ENCODE measurements at regions not wholly inside any gene's neighbourhood (a gene's known extent, or its start where the extent isn't known, plus 50 kb on each side); places are given as distances from the start of the nearest gene placed in this dataset.

GRCh38 chr14:101174980-101175606 lies 271.6 kb upstream of the RTL1 start:
- Mint-ChIP-seq H3K36me3 (no peaks in the 10 kb centered on the region), H3K9me3 (no peaks in the 10 kb centered on the region), H3K4me3 (no peak overlapping the region), H3K4me1 (no peaks in the 10 kb centered on the region), H3K27ac (no peak overlapping the region)
- ATAC-seq (no peak), DNase-seq (ENCODE audit: low spot score in 2 of 2) (no peak)

DNA sequence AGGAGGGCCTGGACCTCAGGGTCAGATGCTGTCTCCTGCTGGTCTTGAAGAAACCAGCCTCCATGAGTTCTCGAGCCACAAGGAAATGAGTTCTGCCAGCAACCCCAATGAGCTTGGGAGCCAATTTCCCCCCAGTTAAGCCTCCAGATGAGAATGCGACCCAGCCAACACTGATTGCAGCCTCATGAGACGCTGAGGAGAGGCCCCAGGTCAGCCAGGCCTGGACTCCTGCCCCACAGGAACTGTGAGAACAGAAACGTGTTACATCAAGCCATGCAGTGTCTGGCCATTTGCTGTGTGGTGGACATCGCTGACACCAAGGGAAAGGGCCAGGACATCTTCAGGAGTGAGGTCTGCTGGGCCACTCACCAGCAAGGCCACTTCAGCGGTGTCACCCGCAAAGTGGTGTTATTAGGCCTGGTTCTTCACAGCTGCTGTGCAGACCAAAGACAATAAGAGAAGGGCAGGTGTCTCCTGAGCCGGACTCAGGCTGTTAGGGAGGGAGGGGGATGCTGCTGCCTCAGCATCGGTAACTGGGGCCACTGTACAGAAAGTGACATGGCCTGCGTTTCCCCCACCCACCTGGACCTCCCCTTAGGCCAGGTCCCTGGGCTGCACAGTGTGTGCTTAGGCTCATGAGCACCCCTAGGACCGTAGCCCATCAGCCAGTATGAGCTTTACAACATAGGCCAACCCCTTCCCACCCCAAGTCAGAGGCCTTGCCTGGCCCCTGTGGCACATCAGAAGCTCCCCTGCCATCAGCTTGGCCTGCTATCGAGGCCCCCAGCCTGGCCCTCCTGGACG lies 272.4 kb upstream of the RTL1 start:
- no peaks in the 10 kb centered on the region for H3K9me3 Mint-ChIP-seq
- no peaks in the 10 kb centered on the region for H3K36me3 Mint-ChIP-seq
- H3K4me1 Mint-ChIP-seq, result no peaks in the 10 kb centered on the region
- H3K4me3 Mint-ChIP-seq, result no peak overlapping the region
- no peak overlapping the region for H3K27ac Mint-ChIP-seq
- DNase-seq (ENCODE audit: low spot score in 2 of 2) (no peak), ATAC-seq (no peak)

DNA sequence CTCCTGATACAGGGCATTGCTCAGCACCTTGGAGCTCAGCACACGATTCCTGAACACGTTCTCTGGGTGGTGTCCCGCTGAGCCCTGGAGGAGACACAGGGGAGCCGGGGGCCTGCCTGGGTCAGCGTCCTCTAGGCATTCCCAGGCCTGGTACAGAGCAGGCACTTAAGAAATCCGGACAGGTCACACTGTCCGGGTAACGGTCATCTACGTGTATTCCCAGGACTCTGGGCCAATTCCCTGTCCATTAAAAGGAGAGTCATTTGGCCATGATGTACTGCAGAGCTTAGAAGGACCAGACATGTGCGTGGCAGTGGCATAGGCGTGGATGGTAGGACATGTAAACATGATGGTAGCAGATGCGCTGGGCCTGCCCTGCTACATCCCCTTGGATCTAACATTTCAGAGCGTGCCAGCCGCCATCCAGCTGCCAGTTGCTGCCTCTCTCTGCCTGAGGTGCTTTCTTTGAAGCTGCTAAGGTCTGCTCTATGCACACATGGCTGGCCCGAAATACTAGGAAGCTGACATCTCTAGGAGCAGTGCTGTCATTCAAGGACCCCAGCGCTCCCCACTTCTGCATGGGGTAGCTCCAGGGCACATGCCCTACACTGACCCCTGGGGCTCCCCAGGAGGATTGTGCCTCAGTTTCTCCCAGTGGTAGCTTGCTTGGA lies 273.1 kb upstream of the RTL1 start:
- DNase-seq (ENCODE audit: low spot score in 2 of 2) (no peak), ATAC-seq (no peak)
- Mint-ChIP-seq H3K9me3 (no peaks in the 10 kb centered on the region), H3K27ac (no peak overlapping the region), H3K4me3 (no peak overlapping the region), H3K36me3 (no peaks in the 10 kb centered on the region), H3K4me1 (no peaks in the 10 kb centered on the region)

- H3K9me3 Mint-ChIP-seq, result no peaks in the 10 kb centered on the region
- no peaks in the 10 kb centered on the region for H3K4me1 Mint-ChIP-seq
- ATAC-seq (no peak), DNase-seq (ENCODE audit: low spot score in 2 of 2) (no peak)
- no peak overlapping the region for H3K4me3 Mint-ChIP-seq
- H3K36me3 Mint-ChIP-seq, result no peaks in the 10 kb centered on the region
- H3K27ac Mint-ChIP-seq, result no peak overlapping the region
Measured at GRCh38 chr14:101177301-101177971, 273.9 kb upstream of the RTL1 start.

DNA sequence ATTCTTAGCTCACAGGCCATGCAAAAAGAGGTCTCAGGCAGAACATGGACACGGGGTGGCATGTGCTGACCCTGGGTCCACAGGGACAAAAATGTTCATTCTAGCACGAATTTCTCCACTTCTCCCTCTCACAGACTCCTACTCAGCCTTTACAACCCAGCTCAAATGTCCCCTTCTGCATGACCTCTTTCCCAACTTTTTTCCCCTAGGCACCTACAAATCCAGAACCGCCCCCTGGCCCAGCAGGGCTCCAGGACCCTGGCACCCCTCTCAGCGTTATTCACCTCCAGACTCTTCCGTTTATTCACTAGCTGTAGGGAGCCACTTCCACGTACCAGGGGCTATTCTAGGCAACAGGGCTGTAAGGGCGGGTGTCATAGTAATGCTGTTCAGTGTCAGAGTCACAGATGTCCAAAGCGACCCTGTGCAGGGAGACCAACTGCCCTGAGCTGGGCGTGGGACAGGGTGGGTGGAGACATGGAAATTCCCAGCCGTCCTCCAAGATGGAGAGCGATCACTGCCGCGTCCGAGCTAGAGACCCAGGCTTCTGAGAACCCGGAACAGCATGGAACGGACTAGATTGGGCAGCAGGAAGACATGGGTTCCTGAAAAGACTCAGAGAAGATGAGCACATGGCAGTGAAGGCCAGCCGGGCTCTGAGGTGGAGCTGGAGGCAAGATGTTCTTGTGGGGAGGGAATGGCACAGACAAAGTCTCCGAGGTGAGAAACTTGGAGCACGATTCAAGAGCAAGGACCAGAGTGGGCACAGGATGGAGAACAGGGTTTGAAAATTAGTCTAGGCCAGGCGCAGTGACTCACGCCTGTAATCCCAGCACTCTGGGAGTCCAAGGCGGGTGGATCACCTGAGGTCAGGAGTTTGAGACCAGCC lies 274.9 kb upstream of the RTL1 start:
- no peaks in the 10 kb centered on the region for H3K36me3 Mint-ChIP-seq
- DNase-seq (ENCODE audit: low spot score in 2 of 2) (no peak), ATAC-seq (no peak)
- no peaks in the 10 kb centered on the region for H3K4me1 Mint-ChIP-seq
- H3K4me3 Mint-ChIP-seq, result no peak overlapping the region
- H3K27ac Mint-ChIP-seq, result no peak overlapping the region
- no peaks in the 10 kb centered on the region for H3K9me3 Mint-ChIP-seq

- ATAC-seq (no peak), DNase-seq (ENCODE audit: low spot score in 2 of 2) (no peak)
- Mint-ChIP-seq H3K27ac (no peak overlapping the region), H3K4me1 (no peaks in the 10 kb centered on the region), H3K4me3 (no peak overlapping the region), H3K36me3 (no peaks in the 10 kb centered on the region), H3K9me3 (no peaks in the 10 kb centered on the region)
Measured at GRCh38 chr14:101179691-101180211, 276.2 kb upstream of the RTL1 start.

- H3K4me1 Mint-ChIP-seq, result no peaks in the 10 kb centered on the region
- H3K36me3 Mint-ChIP-seq, result no peaks in the 10 kb centered on the region
- ATAC-seq (no peak), DNase-seq (ENCODE audit: low spot score in 2 of 2) (no peak)
- H3K9me3 Mint-ChIP-seq, result no peaks in the 10 kb centered on the region
- no peak overlapping the region for H3K27ac Mint-ChIP-seq
- H3K4me3 Mint-ChIP-seq, result no peak overlapping the region
Measured at GRCh38 chr14:101181446-101182313, 278.2 kb upstream of the RTL1 start.

DNA sequence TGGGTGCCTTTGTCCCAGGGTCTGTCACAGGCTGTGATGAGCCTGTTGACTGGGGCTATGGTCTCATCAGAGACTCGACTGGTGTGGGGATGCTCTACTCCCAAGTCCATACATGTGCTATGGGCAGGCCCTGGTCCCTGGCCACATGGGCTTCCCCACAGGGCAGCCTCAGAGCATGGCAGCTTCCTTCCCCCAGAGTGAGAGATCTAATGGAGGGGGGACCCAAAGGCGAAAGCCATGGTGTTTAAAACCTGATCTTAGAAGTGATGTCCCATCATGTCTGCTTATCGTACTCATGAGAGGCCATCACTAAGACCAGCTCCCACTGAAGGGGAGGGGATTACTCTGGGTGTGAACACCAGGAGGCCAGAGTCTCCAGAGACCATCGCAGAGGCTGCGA lies 279.0 kb upstream of the RTL1 start:
- Mint-ChIP-seq H3K36me3 (no peaks in the 10 kb centered on the region), H3K9me3 (no peaks in the 10 kb centered on the region), H3K27ac (no peak overlapping the region), H3K4me3 (no peak overlapping the region), H3K4me1 (no peaks in the 10 kb centered on the region)
- ATAC-seq (no peak), DNase-seq (ENCODE audit: low spot score in 2 of 2) (no peak)

- no peak overlapping the region for H3K27ac Mint-ChIP-seq
- H3K4me1 Mint-ChIP-seq, result no peaks in the 10 kb centered on the region
- H3K9me3 Mint-ChIP-seq, result no peaks in the 10 kb centered on the region
- ATAC-seq (no peak), DNase-seq (ENCODE audit: low spot score in 2 of 2) (no peak)
- no peaks in the 10 kb centered on the region for H3K36me3 Mint-ChIP-seq
- H3K4me3 Mint-ChIP-seq, result no peak overlapping the region
Measured at GRCh38 chr14:101183376-101184103, 280.0 kb upstream of the RTL1 start.

DNA sequence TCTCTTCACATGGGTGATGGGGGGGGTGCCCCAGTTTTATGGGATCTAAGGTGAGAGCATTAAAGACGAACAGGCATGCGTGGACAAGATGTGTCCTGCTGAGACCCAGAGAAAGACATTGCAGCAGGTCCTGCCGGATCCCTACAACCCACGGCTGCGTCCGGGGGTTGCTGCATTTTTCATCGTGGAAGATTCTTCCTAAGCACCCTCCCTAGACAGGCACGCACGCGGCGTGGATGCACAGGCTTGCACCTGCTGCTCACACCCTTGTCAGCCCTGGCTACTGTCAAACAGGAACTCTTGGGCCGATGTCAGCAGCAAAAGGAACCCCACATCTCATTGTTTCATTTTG lies 280.6 kb upstream of the RTL1 start:
- Mint-ChIP-seq H3K4me1 (no peaks in the 10 kb centered on the region), H3K9me3 (no peaks in the 10 kb centered on the region)

DNA sequence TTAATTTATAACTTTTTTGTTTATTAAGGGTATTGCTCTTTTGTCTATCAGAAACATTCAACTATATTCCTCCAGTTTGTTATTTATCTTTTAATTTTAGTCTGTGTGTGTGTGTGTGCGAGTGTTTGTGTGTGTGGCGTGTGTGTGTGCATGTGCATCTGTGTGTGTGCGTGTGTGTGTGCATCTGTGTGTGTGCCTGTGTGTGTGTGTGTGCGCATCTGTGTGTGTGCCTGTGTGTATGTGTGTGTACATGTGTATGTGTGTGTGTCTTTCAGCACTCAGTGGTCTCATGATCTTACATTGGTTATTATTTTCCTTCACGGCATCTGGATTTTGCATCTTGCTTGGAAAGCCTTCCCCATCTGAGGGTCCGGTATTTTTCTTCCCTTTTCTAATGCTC lies 281.1 kb upstream of the RTL1 start:
- ATAC-seq (no peak), DNase-seq (ENCODE audit: low spot score in 2 of 2) (no peak)
- Mint-ChIP-seq H3K27ac (no peak overlapping the region), H3K4me3 (no peak overlapping the region), H3K4me1 (no peaks in the 10 kb centered on the region), H3K9me3 (no peaks in the 10 kb centered on the region), H3K36me3 (no peaks in the 10 kb centered on the region)

More for the DNA sequence above, 280.6 kb upstream of the RTL1 start:
- Mint-ChIP-seq H3K4me3 (no peak overlapping the region), H3K27ac (no peak overlapping the region), H3K36me3 (no peaks in the 10 kb centered on the region)
- DNase-seq (ENCODE audit: low spot score in 2 of 2) (no peak), ATAC-seq (no peak)

GRCh38 chr14:101185073-101185835 lies 281.7 kb upstream of the RTL1 start:
- ATAC-seq (no peak), DNase-seq (ENCODE audit: low spot score in 2 of 2) (no peak)
- Mint-ChIP-seq H3K4me3 (no peak overlapping the region), H3K4me1 (no peaks in the 10 kb centered on the region), H3K9me3 (no peaks in the 10 kb centered on the region), H3K27ac (no peak overlapping the region), H3K36me3 (no peaks in the 10 kb centered on the region)

GRCh38 chr14:101185946-101186345 lies 282.4 kb upstream of the RTL1 start:
- Mint-ChIP-seq H3K4me3 (no peak overlapping the region), H3K9me3 (no peaks in the 10 kb centered on the region), H3K36me3 (no peaks in the 10 kb centered on the region), H3K27ac (no peak overlapping the region), H3K4me1 (no peaks in the 10 kb centered on the region)
- ATAC-seq, result no peak
- no peak for DNase-seq (ENCODE audit: low spot score in 2 of 2)

Measured in stimulated activated effector memory CD8-positive, alpha-beta T cell treated with anti-CD3 and anti-CD28 coated beads, Interleukin-12 subunit alpha, Interleukin-12 subunit beta, amount 100 ng/mL, for 72 hours (primary cell).